Gastroesophageal sphincter (tissue), 3 donors: ENCODE measurements at regions not wholly inside any gene's neighbourhood (a gene's known extent, or its start where the extent isn't known, plus 50 kb on each side); places are given as distances from the start of the nearest gene placed in this dataset.

Source experiments
- CTCF ChIP-seq, 4 experiments: fragments of 200-600 bp in 2 of 4; fragments of 450-650 bp in 2 of 4; sonication (generic) in 1 of 4; IDR thresholded peaks; one replicate each; pipeline ENCODE4 v1.5.1; 2017 to 2019; ENCODE audit warnings: antibody characterized with exemption in 4 of 4, mild to moderate bottlenecking in 2 of 4, moderate library complexity in 2 of 4
- EP300 ChIP-seq: sonication (generic); formaldehyde crosslinking; IDR thresholded peaks from one replicate; pipeline ENCODE4 v1.6.1; 2017; ENCODE audit warnings: antibody characterized with exemption, mild to moderate bottlenecking
- POLR2A ChIP-seq, 2 donors: fragments of 450-650 bp; IDR thresholded peaks; one replicate each; pipeline ENCODE4 v1.6.1; 2017; ENCODE audit warnings: antibody characterized with exemption in 2 of 2, mild to moderate bottlenecking in 2 of 2, moderate library complexity in 1 of 2
- POLR2AphosphoS5 ChIP-seq: sonication (generic); formaldehyde crosslinking; IDR thresholded peaks from one replicate; pipeline ENCODE4 v1.6.1; 2017; ENCODE audit warnings: antibody characterized with exemption

GRCh38 chr2:215870986-215871385, 142.4 kb downstream of the MREG start:
- TF ChIP-seq CTCF (IDR thresholded peaks at IDR 0.05): no peak
- no peak for TF ChIP-seq POLR2AphosphoS5
- no peak for TF ChIP-seq EP300
- no peak for TF ChIP-seq POLR2A (IDR thresholded peaks at IDR 0.05)
